Activated CD4-positive, alpha-beta T cell treated with anti-CD3 and anti-CD28 coated beads for 36 hours (primary cell): ENCODE measurements at regions not wholly inside any gene's neighbourhood (a gene's known extent, or its start where the extent isn't known, plus 50 kb on each side); places are given as distances from the start of the nearest gene placed in this dataset.

Experiments
- ATAC-seq: fragments of 200-7000 bp; cut with Tn5 transposase; one replicate; pipeline ENCODE4 v1.10.0; 2021; ENCODE audit warnings: mild to moderate bottlenecking, moderate library complexity
- CTCF ChIA-PET: fragments of 350-600 bp; sonication (Branson Sonifier 250); formaldehyde crosslinking; loops from one replicate; lab custom pipeline; 2021; ENCODE audit warnings: antibody characterized with exemption; lab: Charles Lee
- POLR2A ChIA-PET: fragments of 350-600 bp; sonication (Branson Sonifier 250); formaldehyde crosslinking; loops from one replicate; lab custom pipeline; 2021; ENCODE audit warnings: antibody characterized with exemption, inconsistent platforms; lab: Charles Lee
- DNase-seq: peaks from one replicate; pipeline ENCODE4 v3.0.0-alpha.2; 2020
- H3K27ac Mint-ChIP-seq: one replicate; pipeline ENCODE4 v1.8.0; 2021; ENCODE audit warnings: mixed read lengths
- H3K27me3 Mint-ChIP-seq: one replicate; pipeline ENCODE4 v1.8.0; 2021; ENCODE audit warnings: mixed read lengths
- H3K36me3 Mint-ChIP-seq: one replicate; pipeline ENCODE4 v1.8.0; 2021; ENCODE audit warnings: low read depth, mixed read lengths
- H3K4me1 Mint-ChIP-seq: one replicate; pipeline ENCODE4 v1.8.0; 2021; ENCODE audit warnings: mixed read lengths
- H3K4me3 Mint-ChIP-seq: one replicate; pipeline ENCODE4 v1.8.0; 2021; ENCODE audit warnings: mild to moderate bottlenecking, moderate library complexity, mixed read lengths
- H3K9me3 Mint-ChIP-seq: one replicate; pipeline ENCODE4 v1.8.0; 2021; ENCODE audit warnings: low read depth, mixed read lengths
- intact Hi-C, 2 experiments: fragments of 100-400 bp; cut with DNase I in 1 of 2; cut with micrococcal nuclease in 1 of 2; formaldehyde crosslinking; loops; one replicate each; pipeline versions ENCODE4 v1.14.2 to v1.15.1; 2022 to 2024; cut with DNase I, micrococcal nuclease

- no peak overlapping the region for H3K27ac Mint-ChIP-seq
- H3K36me3 Mint-ChIP-seq: no peaks in the 10 kb centered on the region
- H3K4me1 Mint-ChIP-seq: no peaks in the 10 kb centered on the region
- ATAC-seq: no peak
- no peaks in the 10 kb centered on the region for H3K27me3 Mint-ChIP-seq
- no peak for DNase-seq
- intact Hi-C loops: no loop called here
- POLR2A ChIA-PET: no interaction called here
- H3K9me3 Mint-ChIP-seq: no peaks in the 10 kb centered on the region
- CTCF ChIA-PET: interaction anchor here (1.1 kb wide), 1 partner anchor 14 kb away, joined by 3 read pairs; no protein-coding TSS in a partner anchor
- H3K4me3 Mint-ChIP-seq: no peak overlapping the region
Measured at GRCh38 chr18:47506897-47507296, 255.4 kb upstream of the SKOR2 start.

- Mint-ChIP-seq H3K4me1 (no peaks in the 10 kb centered on the region), H3K27me3 (peaks cover 3% of the 10 kb centered on the region), H3K27ac (no peak overlapping the region), H3K36me3 (no peaks in the 10 kb centered on the region), H3K4me3 (no peak overlapping the region), H3K9me3 (peaks cover 2% of the 10 kb centered on the region)
- intact Hi-C loops: no loop called here
- ATAC-seq (no peak), DNase-seq (no peak)
- ChIA-PET CTCF (interaction anchor here (0.6 to 1.0 kb wide), 2 partner anchors 15 to 244 kb away, joined by 3 read pairs; no protein-coding TSS in a partner anchor), POLR2A (no interaction called here)
Measured at GRCh38 chr18:47501946-47502345, 250.5 kb upstream of the SKOR2 start.

- intact Hi-C loops: no loop called here
- no peak overlapping the region for H3K4me3 Mint-ChIP-seq
- no peak overlapping the region for H3K27ac Mint-ChIP-seq
- H3K9me3 Mint-ChIP-seq: peaks cover 2% of the 10 kb centered on the region
- no peaks in the 10 kb centered on the region for H3K36me3 Mint-ChIP-seq
- DNase-seq (no peak), ATAC-seq (no peak)
- POLR2A ChIA-PET: no interaction called here
- no peaks in the 10 kb centered on the region for H3K4me1 Mint-ChIP-seq
- H3K27me3 Mint-ChIP-seq: peaks cover 5% of the 10 kb centered on the region
- CTCF ChIA-PET: no interaction called here
Measured at GRCh38 chr18:47500930-47501329, 249.5 kb upstream of the SKOR2 start.

- no peak for ATAC-seq
- H3K36me3 Mint-ChIP-seq: no peaks in the 10 kb centered on the region
- no peak for DNase-seq
- peaks cover 6% of the 10 kb centered on the region for H3K27me3 Mint-ChIP-seq
- no peak overlapping the region for H3K27ac Mint-ChIP-seq
- no peak overlapping the region for H3K4me3 Mint-ChIP-seq
- peaks cover 4% of the 10 kb centered on the region for H3K4me1 Mint-ChIP-seq
- no peaks in the 10 kb centered on the region for H3K9me3 Mint-ChIP-seq
- CTCF ChIA-PET: interaction anchor here (0.8 kb wide), 1 partner anchor 13 kb away, joined by 3 read pairs; no protein-coding TSS in a partner anchor
- POLR2A ChIA-PET: no interaction called here
- intact Hi-C loops: no loop called here
Measured at GRCh38 chr18:47492691-47493090, 241.2 kb upstream of the SKOR2 start.

- ChIA-PET CTCF (no interaction called here), POLR2A (no interaction called here)
- no peak overlapping the region for H3K27ac Mint-ChIP-seq
- peak; percentile 13 for DNase-seq
- ATAC-seq: peak; percentile 72
- intact Hi-C loops: no loop called here
- H3K4me3 Mint-ChIP-seq: no peak overlapping the region
- no peaks in the 10 kb centered on the region for H3K9me3 Mint-ChIP-seq
- peaks cover 4% of the 10 kb centered on the region for H3K4me1 Mint-ChIP-seq
- H3K36me3 Mint-ChIP-seq: no peaks in the 10 kb centered on the region
- H3K27me3 Mint-ChIP-seq: peaks cover 4% of the 10 kb centered on the region
Measured at GRCh38 chr18:47490882-47491281, 239.4 kb upstream of the SKOR2 start.

GRCh38 chr18:47485221-47485797, 233.8 kb upstream of the SKOR2 start:
- H3K4me1 Mint-ChIP-seq: no peaks in the 10 kb centered on the region
- POLR2A ChIA-PET: no interaction called here
- H3K9me3 Mint-ChIP-seq: no peaks in the 10 kb centered on the region
- H3K27me3 Mint-ChIP-seq: peaks cover 8% of the 10 kb centered on the region
- H3K27ac Mint-ChIP-seq: no peak overlapping the region
- CTCF ChIA-PET: interaction anchor here (0.6 kb wide), 2 partner anchors 12 to 382 kb away, joined by 3 to 4 read pairs; no protein-coding TSS in a partner anchor
- intact Hi-C loops: no loop called here
- no peak for DNase-seq
- ATAC-seq: no peak
- H3K36me3 Mint-ChIP-seq: no peaks in the 10 kb centered on the region
- no peak overlapping the region for H3K4me3 Mint-ChIP-seq

- H3K27me3 Mint-ChIP-seq: peaks cover 8% of the 10 kb centered on the region
- DNase-seq (no peak), ATAC-seq (no peak)
- no peaks in the 10 kb centered on the region for H3K36me3 Mint-ChIP-seq
- POLR2A ChIA-PET: no interaction called here
- no peak overlapping the region for H3K27ac Mint-ChIP-seq
- H3K9me3 Mint-ChIP-seq: no peaks in the 10 kb centered on the region
- CTCF ChIA-PET: no interaction called here
- H3K4me3 Mint-ChIP-seq: no peak overlapping the region
- no peaks in the 10 kb centered on the region for H3K4me1 Mint-ChIP-seq
- intact Hi-C loops: no loop called here
Measured at GRCh38 chr18:47484068-47484467, 232.6 kb upstream of the SKOR2 start.

GRCh38 chr18:47480166-47480565, 228.7 kb upstream of the SKOR2 start:
- Mint-ChIP-seq H3K9me3 (no peaks in the 10 kb centered on the region), H3K4me3 (no peak overlapping the region), H3K27me3 (peaks cover 13% of the 10 kb centered on the region), H3K36me3 (no peaks in the 10 kb centered on the region), H3K27ac (no peak overlapping the region), H3K4me1 (no peaks in the 10 kb centered on the region)
- CTCF ChIA-PET: no interaction called here
- DNase-seq: no peak
- ATAC-seq: no peak
- POLR2A ChIA-PET: no interaction called here
- intact Hi-C loops: no loop called here

- Mint-ChIP-seq H3K27me3 (peaks cover 11% of the 10 kb centered on the region), H3K4me3 (no peak overlapping the region), H3K4me1 (no peaks in the 10 kb centered on the region), H3K27ac (no peak overlapping the region), H3K36me3 (no peaks in the 10 kb centered on the region), H3K9me3 (no peaks in the 10 kb centered on the region)
- ChIA-PET CTCF (no interaction called here), POLR2A (no interaction called here)
- DNase-seq (no peak), ATAC-seq (no peak)
- intact Hi-C loops: no loop called here
Measured at GRCh38 chr18:47471784-47472183, 220.3 kb upstream of the SKOR2 start.

- Mint-ChIP-seq H3K4me1 (no peaks in the 10 kb centered on the region), H3K9me3 (no peaks in the 10 kb centered on the region)
- no peak for ATAC-seq
Measured at GRCh38 chr18:47470941-47471340, 219.5 kb upstream of the SKOR2 start.

GRCh38 chr18:47469576-47469975, 218.1 kb upstream of the SKOR2 start:
- ATAC-seq (no peak), DNase-seq (no peak)
- Mint-ChIP-seq H3K4me3 (no peak overlapping the region), H3K27me3 (peaks cover 3% of the 10 kb centered on the region), H3K4me1 (no peaks in the 10 kb centered on the region), H3K27ac (no peak overlapping the region), H3K36me3 (no peaks in the 10 kb centered on the region), H3K9me3 (no peaks in the 10 kb centered on the region)
- POLR2A ChIA-PET: no interaction called here
- CTCF ChIA-PET: interaction anchor here (0.7 kb wide), 1 partner anchor 318 kb away, joined by 3 read pairs; no protein-coding TSS in a partner anchor
- intact Hi-C loops: no loop called here

More at GRCh38 chr18:47470941-47471340, 219.5 kb upstream of the SKOR2 start:
- intact Hi-C loops: no loop called here
- DNase-seq: no peak
- no peaks in the 10 kb centered on the region for H3K36me3 Mint-ChIP-seq
- no peak overlapping the region for H3K27ac Mint-ChIP-seq
- peaks cover 7% of the 10 kb centered on the region for H3K27me3 Mint-ChIP-seq
- ChIA-PET POLR2A (no interaction called here), CTCF (no interaction called here)
- no peak overlapping the region for H3K4me3 Mint-ChIP-seq

GRCh38 chr18:47461977-47462376, 210.5 kb upstream of the SKOR2 start:
- ChIA-PET CTCF (interaction anchor here (0.9 kb wide), 1 partner anchor 12 kb away, joined by 3 read pairs; no protein-coding TSS in a partner anchor), POLR2A (no interaction called here)
- ATAC-seq (no peak), DNase-seq (no peak)
- intact Hi-C loops: no loop called here
- no peak overlapping the region for H3K4me3 Mint-ChIP-seq
- H3K36me3 Mint-ChIP-seq: no peaks in the 10 kb centered on the region
- H3K9me3 Mint-ChIP-seq: no peaks in the 10 kb centered on the region
- H3K27ac Mint-ChIP-seq: no peak overlapping the region
- peaks cover 10% of the 10 kb centered on the region for H3K27me3 Mint-ChIP-seq
- no peaks in the 10 kb centered on the region for H3K4me1 Mint-ChIP-seq
